GM23248 (cell line): ENCODE measurements at regions not wholly inside any gene's neighbourhood (a gene's known extent, or its start where the extent isn't known, plus 50 kb on each side); places are given as distances from the start of the nearest gene placed in this dataset.

ENCODE experiments used
- DNase-seq: peaks from one replicate; pipeline ENCODE4 v3.0.0-alpha.2; 2015
- H2AFZ ChIP-seq: fragments of 200-600 bp; sonication (generic); 2 replicates; pipeline ENCODE4 v1.6.1; 2016; ENCODE audit warnings: antibody characterized with exemption
- H3F3A ChIP-seq: fragments of 200-600 bp; sonication (generic); 2 replicates; pipeline ENCODE4 v1.6.1; 2016; ENCODE audit warnings: mild to moderate bottlenecking, antibody characterized with exemption, mixed run types; ENCODE audit not compliant: insufficient read depth
- H3K27ac ChIP-seq: fragments of 200-600 bp; sonication (generic); 2 replicates; pipeline ENCODE4 v1.5.1; 2016; ENCODE audit warnings: mild to moderate bottlenecking
- H3K27me3 ChIP-seq: fragments of 200-600 bp; sonication (generic); replicated peaks from 2 replicates; pipeline ENCODE4 v1.6.1; 2016; ENCODE audit warnings: mild to moderate bottlenecking; ENCODE audit not compliant: insufficient read depth
- H3K36me3 ChIP-seq: fragments of 200-600 bp; sonication (generic); 2 replicates; pipeline ENCODE4 v1.6.1; 2016; ENCODE audit warnings: low read depth, mild to moderate bottlenecking
- H3K4me1 ChIP-seq: fragments of 200-600 bp; sonication (generic); 2 replicates; pipeline ENCODE4 v1.6.1; 2016; ENCODE audit warnings: mild to moderate bottlenecking; ENCODE audit not compliant: insufficient read depth
- H3K4me2 ChIP-seq: fragments of 200-600 bp; sonication (generic); one replicate; pipeline ENCODE4 v1.6.1; 2016; ENCODE audit warnings: mild to moderate bottlenecking; ENCODE audit not compliant: unreplicated experiment
- H3K4me3 ChIP-seq: fragments of 200-600 bp; sonication (generic); 2 replicates; pipeline ENCODE4 v1.5.1; 2016; ENCODE audit warnings: mild to moderate bottlenecking
- H3K79me2 ChIP-seq: fragments of 200-600 bp; sonication (generic); 2 replicates; pipeline ENCODE4 v1.6.1; 2016; ENCODE audit warnings: mild to moderate bottlenecking; ENCODE audit not compliant: insufficient read depth
- H3K9ac ChIP-seq: fragments of 200-600 bp; sonication (generic); 2 replicates; pipeline ENCODE4 v1.6.1; 2016; ENCODE audit warnings: mild to moderate bottlenecking
- H3K9me2 ChIP-seq: fragments of 200-600 bp; sonication (generic); 2 replicates; pipeline ENCODE4 v1.6.1; 2016; ENCODE audit warnings: mixed run types, mild to moderate bottlenecking, moderate library complexity; ENCODE audit not compliant: insufficient read depth
- H3K9me3 ChIP-seq: fragments of 200-600 bp; sonication (generic); one replicate; pipeline ENCODE4 v1.6.1; 2017; ENCODE audit warnings: low read depth
- H4K20me1 ChIP-seq: fragments of 200-600 bp; sonication (generic); 2 replicates; pipeline ENCODE4 v1.6.0; 2016; ENCODE audit not compliant: insufficient read depth
- EZH2 ChIP-seq: fragments of 200-600 bp; sonication (generic); IDR thresholded peaks from 2 replicates; pipeline ENCODE4 v1.6.1; 2018; ENCODE audit warnings: antibody characterized with exemption, mild to moderate bottlenecking; ENCODE audit not compliant: insufficient read depth, poor library complexity, severe bottlenecking
- EZH2phosphoT487 ChIP-seq: fragments of 200-600 bp; sonication (generic); IDR thresholded peaks from 2 replicates; pipeline ENCODE4 v1.6.1; 2018; ENCODE audit warnings: antibody characterized with exemption, moderate library complexity, mild to moderate bottlenecking, low read depth; ENCODE audit not compliant: insufficient read depth
- WGBS, 2 experiments: methylation state at CpG; one replicate each; pipeline ENCODE4 v1.1.6; 2015 to 2017; ENCODE audit warnings: low lambda C conversion rate in 2 of 2, low coverage in 1 of 2; ENCODE audit errors: missing lambda C conversion rate in 2 of 2; 5-methylcytosine and 5-hydroxymethylcytosine counted together
- in situ Hi-C: fragments of 300-500 bp; cut with MboI; formaldehyde crosslinking; loops from 2 replicates; pipeline ENCODE4 v1.15.0; 2020

DNA sequence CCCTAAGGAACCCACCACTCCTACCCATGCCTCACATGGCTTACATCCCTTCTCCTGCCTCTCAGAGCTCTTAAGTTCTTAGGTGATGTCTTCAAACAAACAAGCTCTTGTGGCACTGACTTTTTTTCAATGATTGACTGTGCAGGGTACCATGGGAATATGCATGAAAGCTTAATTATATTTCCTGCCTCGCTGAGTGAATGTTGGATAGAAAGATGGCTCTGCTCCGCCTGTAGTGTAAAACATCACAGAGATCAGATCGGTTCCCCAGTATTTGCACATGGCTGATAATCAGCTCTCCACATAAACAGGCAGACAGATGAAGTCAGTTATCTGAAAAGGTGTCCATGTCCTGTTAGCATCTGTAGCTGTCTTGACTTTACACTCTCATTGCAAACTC, 820.8 kb downstream of the TDRD15 start:
- WGBS, 2 experiments, result 22 to 24% methylated on average over 3 of the region's 3 CpGs
- TF ChIP-seq EZH2phosphoT487 (no peak), EZH2 (no peak)

DNA sequence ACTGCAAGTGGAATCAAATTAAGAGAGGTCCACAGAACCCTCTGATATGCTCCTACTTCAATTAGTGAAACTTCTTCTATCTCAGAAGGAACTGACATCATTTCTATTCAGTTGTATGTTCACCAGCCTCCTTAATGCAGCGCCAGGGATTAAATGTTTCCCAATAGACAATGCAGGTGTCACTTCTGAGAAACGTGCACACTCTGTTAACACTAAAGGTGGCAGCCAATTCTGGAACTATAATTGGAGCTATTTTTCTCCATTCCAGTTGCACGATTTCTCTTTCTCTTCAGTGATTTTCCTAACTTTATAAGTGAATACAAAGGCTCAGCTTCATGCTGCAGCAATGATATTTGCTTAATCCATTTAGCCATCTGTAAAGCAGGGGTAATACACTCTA, 821.9 kb downstream of the TDRD15 start:
- Histone ChIP-seq H3K9me3 (no peaks in the 10 kb centered on the region), H3K4me3 (no peak overlapping the region), H3K4me1 (no peaks in the 10 kb centered on the region), H3K27ac (no peak overlapping the region), H4K20me1 (no peaks in the 10 kb centered on the region), H3F3A (no peaks in the 10 kb centered on the region), H3K36me3 (no peaks in the 10 kb centered on the region), H2AFZ (no peak overlapping the region), H3K9me2 (no peaks in the 10 kb centered on the region), H3K79me2 (no peaks in the 10 kb centered on the region), H3K27me3 (no peaks in the 10 kb centered on the region), H3K4me2 (no peak overlapping the region), H3K9ac (no peak overlapping the region)
- WGBS, 2 experiments, result 6 to 8% methylated on average over 3 of the region's 3 CpGs
- no peak for TF ChIP-seq EZH2phosphoT487
- in situ Hi-C loops, result no loop called here
- no peak for DNase-seq

More for the DNA sequence above, 820.8 kb downstream of the TDRD15 start:
- no peak overlapping the region for H3K27ac ChIP-seq
- no peaks in the 10 kb centered on the region for H3K79me2 ChIP-seq
- no peaks in the 10 kb centered on the region for H3K9me2 ChIP-seq
- DNase-seq, result no peak
- no peaks in the 10 kb centered on the region for H3K27me3 ChIP-seq
- no peaks in the 10 kb centered on the region for H3K4me1 ChIP-seq
- in situ Hi-C loops, result no loop called here
- no peaks in the 10 kb centered on the region for H3K36me3 ChIP-seq
- no peaks in the 10 kb centered on the region for H4K20me1 ChIP-seq
- H3K9me3 ChIP-seq, result no peaks in the 10 kb centered on the region
- H3K4me2 ChIP-seq, result no peak overlapping the region
- H3K4me3 ChIP-seq, result no peak overlapping the region
- no peaks in the 10 kb centered on the region for H3F3A ChIP-seq
- H2AFZ ChIP-seq, result no peak overlapping the region
- H3K9ac ChIP-seq, result no peak overlapping the region

DNA sequence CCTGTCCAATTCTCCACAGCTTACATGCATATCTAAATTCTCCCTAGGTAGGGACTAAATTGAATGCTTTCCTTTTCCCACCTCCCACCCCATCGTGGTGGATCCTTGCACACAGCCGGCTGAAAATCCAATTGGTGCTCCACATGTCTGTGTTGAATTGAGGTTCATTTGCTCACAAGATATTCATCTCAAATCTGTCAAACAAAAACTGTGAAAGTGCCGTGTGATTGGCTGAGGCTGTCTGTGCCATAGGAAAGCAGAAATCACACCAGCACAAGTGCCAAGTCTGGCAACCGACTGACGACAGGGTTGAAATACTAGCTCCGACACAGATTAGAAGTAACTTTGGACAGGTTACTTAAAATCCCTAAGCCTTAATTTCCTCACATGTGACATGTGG, 823.3 kb downstream of the TDRD15 start:
- Histone ChIP-seq H3F3A (no peaks in the 10 kb centered on the region), H3K79me2 (no peaks in the 10 kb centered on the region), H3K4me2 (no peak overlapping the region), H3K36me3 (no peaks in the 10 kb centered on the region), H3K4me1 (no peaks in the 10 kb centered on the region), H3K9me3 (no peaks in the 10 kb centered on the region), H3K27ac (no peak overlapping the region), H3K4me3 (no peak overlapping the region), H4K20me1 (no peaks in the 10 kb centered on the region), H3K9me2 (no peaks in the 10 kb centered on the region), H3K27me3 (no peaks in the 10 kb centered on the region), H3K9ac (no peak overlapping the region), H2AFZ (no peak overlapping the region)
- in situ Hi-C loops, result no loop called here
- 29 to 35% methylated on average over 6 of the region's 6 CpGs for WGBS, 2 experiments
- no peak for TF ChIP-seq EZH2
- no peak for TF ChIP-seq EZH2phosphoT487
- DNase-seq, result no peak

DNA sequence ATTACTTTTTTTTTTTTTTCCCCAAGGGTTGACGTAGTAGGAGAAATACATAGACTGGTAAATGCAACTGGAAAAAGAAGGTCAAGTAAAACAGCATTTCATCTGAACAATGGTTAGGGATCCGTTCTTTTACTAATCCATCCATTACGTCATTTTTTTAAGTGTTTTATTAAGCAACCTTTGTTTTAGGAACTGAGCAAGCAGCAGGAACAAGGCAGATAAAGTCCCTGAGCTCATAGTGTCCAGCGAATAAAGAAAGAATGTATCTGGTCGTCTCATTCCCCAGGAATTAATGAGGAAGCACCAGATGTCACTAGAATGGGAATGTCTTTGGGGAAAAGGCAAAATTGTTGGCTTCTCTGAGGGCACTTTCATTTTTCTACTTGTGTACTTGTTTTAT, 842.4 kb downstream of the TDRD15 start:
- H3K9me2 ChIP-seq, result no peaks in the 10 kb centered on the region
- no peaks in the 10 kb centered on the region for H3K4me1 ChIP-seq
- H3K79me2 ChIP-seq, result no peaks in the 10 kb centered on the region
- H3K27ac ChIP-seq, result no peak overlapping the region
- in situ Hi-C loops, result no loop called here
- no peaks in the 10 kb centered on the region for H3K9me3 ChIP-seq
- WGBS, 2 experiments, result 12 to 15% methylated on average over 5 of the region's 5 CpGs
- no peaks in the 10 kb centered on the region for H3K27me3 ChIP-seq
- no peak for DNase-seq
- TF ChIP-seq EZH2phosphoT487 (no peak), EZH2 (no peak)
- H3K4me2 ChIP-seq, result no peak overlapping the region
- no peaks in the 10 kb centered on the region for H3F3A ChIP-seq
- no peak overlapping the region for H2AFZ ChIP-seq
- H3K4me3 ChIP-seq, result no peak overlapping the region
- no peaks in the 10 kb centered on the region for H3K36me3 ChIP-seq
- no peak overlapping the region for H3K9ac ChIP-seq
- H4K20me1 ChIP-seq, result no peaks in the 10 kb centered on the region

DNA sequence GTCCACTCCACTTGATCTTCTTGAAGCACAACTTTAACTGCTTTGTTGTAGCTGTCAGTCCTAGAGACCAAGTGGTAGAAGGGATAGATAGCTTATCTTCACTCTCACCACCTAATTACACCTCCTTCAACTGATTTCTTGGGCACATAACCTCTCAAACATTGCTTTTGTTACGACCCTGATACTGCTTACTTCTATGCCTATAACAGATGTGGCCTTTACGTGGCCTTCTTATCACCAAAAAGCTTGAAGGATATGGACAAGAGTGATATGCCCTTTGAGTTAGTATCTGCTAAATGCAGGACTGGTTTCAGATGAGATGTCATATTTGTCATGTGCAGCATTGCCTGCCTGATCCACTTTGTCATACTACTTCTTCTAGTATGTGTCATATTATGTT, 847.2 kb downstream of the TDRD15 start:
- Histone ChIP-seq H3K4me1 (no peaks in the 10 kb centered on the region), H3K36me3 (no peaks in the 10 kb centered on the region), H3K79me2 (no peaks in the 10 kb centered on the region), H4K20me1 (no peaks in the 10 kb centered on the region), H3K4me3 (no peak overlapping the region), H3K9me2 (no peaks in the 10 kb centered on the region), H3K4me2 (no peak overlapping the region), H3K9ac (no peak overlapping the region), H3K27ac (no peak overlapping the region), H2AFZ (no peak overlapping the region), H3F3A (no peaks in the 10 kb centered on the region), H3K9me3 (no peaks in the 10 kb centered on the region), H3K27me3 (no peaks in the 10 kb centered on the region)
- TF ChIP-seq EZH2 (no peak), EZH2phosphoT487 (no peak)
- 10 to 13% methylated on average over 2 of the region's 2 CpGs for WGBS, 2 experiments
- in situ Hi-C loops, result no loop called here
- DNase-seq, result no peak
